Fibroblast of lung (primary cell): ENCODE measurements at regions not wholly inside any gene's neighbourhood (a gene's known extent, or its start where the extent isn't known, plus 50 kb on each side); places are given as distances from the start of the nearest gene placed in this dataset.
A peak's percentile ranks its signal among the peaks of the same experiment; 100 is the strongest.

Experiments
- DNase-seq, 2 donors: peaks; one replicate each; pipeline versions ENCODE4 v3.0.0 to v3.0.0-alpha.2; 2010; ENCODE audit warnings: low read depth in 2 of 2
- H2AFZ ChIP-seq: 2 replicates; pipeline ENCODE4 v1.5.1; 2012; ENCODE audit warnings: low read length, control low read depth, inconsistent platforms
- H3K27ac ChIP-seq: 2 replicates; pipeline ENCODE4 v1.5.1; 2011; ENCODE audit warnings: low read length, control low read depth; ENCODE audit not compliant: insufficient read depth
- H3K27me3 ChIP-seq: 2 replicates; pipeline ENCODE4 v1.5.1; 2011; ENCODE audit warnings: mild to moderate bottlenecking, low read length; ENCODE audit not compliant: control insufficient read depth, insufficient read depth
- H3K36me3 ChIP-seq: 2 replicates; pipeline ENCODE4 v1.5.1; 2011; ENCODE audit warnings: low read length; ENCODE audit not compliant: control insufficient read depth, insufficient read depth
- H3K4me1 ChIP-seq: 2 replicates; pipeline ENCODE4 v1.5.1; 2011; ENCODE audit warnings: low read length; ENCODE audit not compliant: control insufficient read depth, insufficient read depth; ENCODE audit errors: extremely low read depth
- H3K4me2 ChIP-seq: 2 replicates; pipeline ENCODE4 v1.5.1; 2011; ENCODE audit warnings: low read length, control low read depth; ENCODE audit not compliant: insufficient read depth; ENCODE audit errors: extremely low read depth
- H3K4me3 ChIP-seq, 4 experiments: fragments of 200-600 bp in 1 of 4; sonication (generic) in 1 of 4; replicated peaks in 1 of 4; 2 replicates each; pipeline ENCODE4 v1.5.1; 2011 to 2016; ENCODE audit warnings: low read length in 4 of 4, low read depth in 3 of 4, mild to moderate bottlenecking in 3 of 4, control low read depth in 2 of 4, inconsistent platforms in 1 of 4, mixed read lengths in 1 of 4; ENCODE audit not compliant: insufficient read depth in 1 of 4; ENCODE audit errors: control extremely low read depth in 1 of 4
- H3K79me2 ChIP-seq: 2 replicates; pipeline ENCODE4 v1.5.1; 2012; ENCODE audit warnings: mild to moderate bottlenecking, low read length, inconsistent platforms; ENCODE audit not compliant: control insufficient read depth, insufficient read depth
- H3K9ac ChIP-seq: 2 replicates; pipeline ENCODE4 v1.5.1; 2011; ENCODE audit warnings: mild to moderate bottlenecking, low read length, control low read depth; ENCODE audit not compliant: insufficient read depth
- H3K9me3 ChIP-seq: 2 replicates; pipeline ENCODE4 v1.5.1; 2012; ENCODE audit warnings: low read depth, low read length; ENCODE audit not compliant: control insufficient read depth, insufficient read depth
- H4K20me1 ChIP-seq: 2 replicates; pipeline ENCODE4 v1.5.1; 2011; ENCODE audit warnings: low read length; ENCODE audit not compliant: control insufficient read depth, insufficient read depth; ENCODE audit errors: extremely low read depth
- CTCF ChIP-seq, 2 donors: IDR thresholded peaks in 1 of 2; conservative IDR thresholded peaks in 1 of 2; 1 replicate in 1 of 2; 2 replicates in 1 of 2; pipeline ENCODE4 v1.5.1; 2011 to 2012; ENCODE audit warnings: low read length in 2 of 2, control low read depth in 1 of 2, inconsistent platforms in 1 of 2, low read depth in 1 of 2, mild to moderate bottlenecking in 1 of 2
- EZH2 ChIP-seq: IDR thresholded peaks from 2 replicates; pipeline ENCODE4 v1.5.1; 2012; ENCODE audit warnings: low read length, control low read depth, mild to moderate bottlenecking; ENCODE audit errors: missing control alignments

- DNase-seq: no peak
- H3K79me2 ChIP-seq: no peaks in the 10 kb centered on the region
- H3K4me2 ChIP-seq: no peak overlapping the region
- H3K4me1 ChIP-seq: no peaks in the 10 kb centered on the region
- no peak overlapping the region for H3K9ac ChIP-seq
- no peak overlapping the region for H3K4me3 ChIP-seq
- TF ChIP-seq EZH2 (no peak), CTCF (conservative IDR thresholded peaks at IDR 0.05 in 1 of 2, IDR thresholded peaks at IDR 0.05 in 1 of 2; ENCODE audit: low read depth in 1 of 2, low read length in 2 of 2) (no peak)
- no peaks in the 10 kb centered on the region for H3K9me3 ChIP-seq
- H3K27ac ChIP-seq: no peak overlapping the region
- no peak overlapping the region for H2AFZ ChIP-seq
- no peaks in the 10 kb centered on the region for H3K27me3 ChIP-seq
- H4K20me1 ChIP-seq: no peaks in the 10 kb centered on the region
- H3K36me3 ChIP-seq: no peaks in the 10 kb centered on the region
Measured at GRCh38 chr7:20510573-20510900, 104.9 kb upstream of the ABCB5 start.

GRCh38 chr7:20513341-20513740, 102.1 kb upstream of the ABCB5 start:
- Histone ChIP-seq H2AFZ (no peak overlapping the region), H3K27ac (no peak overlapping the region), H3K4me3 (no peak overlapping the region), H4K20me1 (no peaks in the 10 kb centered on the region), H3K27me3 (no peaks in the 10 kb centered on the region), H3K4me2 (no peak overlapping the region), H3K36me3 (no peaks in the 10 kb centered on the region), H3K9me3 (no peaks in the 10 kb centered on the region), H3K4me1 (no peaks in the 10 kb centered on the region), H3K9ac (no peak overlapping the region), H3K79me2 (no peaks in the 10 kb centered on the region)
- TF ChIP-seq CTCF (conservative IDR thresholded peaks at IDR 0.05 in 1 of 2, IDR thresholded peaks at IDR 0.05 in 1 of 2; ENCODE audit: low read depth in 1 of 2, low read length in 2 of 2) (no peak), EZH2 (no peak)
- DNase-seq: peak in 1 of 2 donors; percentile 71

- no peak overlapping the region for H3K9ac ChIP-seq
- no peak overlapping the region for H3K4me2 ChIP-seq
- TF ChIP-seq EZH2: no peak
- no peaks in the 10 kb centered on the region for H3K79me2 ChIP-seq
- no peak overlapping the region for H2AFZ ChIP-seq
- H4K20me1 ChIP-seq: no peaks in the 10 kb centered on the region
- no peaks in the 10 kb centered on the region for H3K27me3 ChIP-seq
- no peak overlapping the region for H3K4me3 ChIP-seq
- H3K4me1 ChIP-seq: no peaks in the 10 kb centered on the region
- no peaks in the 10 kb centered on the region for H3K36me3 ChIP-seq
- H3K9me3 ChIP-seq: no peaks in the 10 kb centered on the region
- no peak for DNase-seq
- no peak overlapping the region for H3K27ac ChIP-seq
Measured at GRCh38 chr7:20513897-20514296, 101.6 kb upstream of the ABCB5 start.
